ENCODE measurements at regions not wholly inside any gene's neighbourhood (a gene's known extent, or its start where the extent isn't known, plus 50 kb on each side); places are given as distances from the start of the nearest gene placed in this dataset.

- no peak overlapping the region for H3K4me3 ChIP-seq (ENCODE audit: low read length)
- no peak overlapping the region for H3K9ac ChIP-seq (ENCODE audit: low read length)
- no peak overlapping the region for H3K27ac ChIP-seq (ENCODE audit: low read depth, low read length)
- H3K27me3 ChIP-seq (ENCODE audit: control insufficient read depth, insufficient read depth, low read length): no peaks in the 10 kb centered on the region
- H3K4me1 ChIP-seq (ENCODE audit: control insufficient read depth, insufficient read depth, low read length): no peaks in the 10 kb centered on the region
- H3K36me3 ChIP-seq (ENCODE audit: control insufficient read depth, insufficient read depth, low read length): no peaks in the 10 kb centered on the region
Measured at GRCh38 chr21:14880922-14881321, 183.9 kb downstream of the NRIP1 start.

- Histone ChIP-seq H3K36me3 (ENCODE audit: control insufficient read depth, insufficient read depth, low read length) (no peaks in the 10 kb centered on the region), H3K9ac (ENCODE audit: low read length) (no peak overlapping the region), H3K4me1 (ENCODE audit: control insufficient read depth, insufficient read depth, low read length) (no peaks in the 10 kb centered on the region), H3K27ac (ENCODE audit: low read depth, low read length) (no peak overlapping the region), H3K4me3 (ENCODE audit: low read length) (no peak overlapping the region), H3K27me3 (ENCODE audit: control insufficient read depth, insufficient read depth, low read length) (no peaks in the 10 kb centered on the region)
Measured at GRCh38 chr21:14879458-14879857, 185.3 kb downstream of the NRIP1 start.

- Histone ChIP-seq H3K27ac (ENCODE audit: low read depth, low read length) (no peak overlapping the region), H3K27me3 (ENCODE audit: control insufficient read depth, insufficient read depth, low read length) (no peaks in the 10 kb centered on the region), H3K4me1 (ENCODE audit: control insufficient read depth, insufficient read depth, low read length) (no peaks in the 10 kb centered on the region), H3K36me3 (ENCODE audit: control insufficient read depth, insufficient read depth, low read length) (no peaks in the 10 kb centered on the region), H3K4me3 (ENCODE audit: low read length) (no peak overlapping the region), H3K9ac (ENCODE audit: low read length) (no peak overlapping the region)
Measured at GRCh38 chr21:14878971-14879370, 185.8 kb downstream of the NRIP1 start.

- Histone ChIP-seq H3K36me3 (ENCODE audit: control insufficient read depth, insufficient read depth, low read length) (no peaks in the 10 kb centered on the region), H3K27ac (ENCODE audit: low read depth, low read length) (no peak overlapping the region), H3K4me1 (ENCODE audit: control insufficient read depth, insufficient read depth, low read length) (no peaks in the 10 kb centered on the region), H3K9ac (ENCODE audit: low read length) (no peak overlapping the region), H3K27me3 (ENCODE audit: control insufficient read depth, insufficient read depth, low read length) (no peaks in the 10 kb centered on the region), H3K4me3 (ENCODE audit: low read length) (no peak overlapping the region)
Measured at GRCh38 chr21:14877581-14878228, 187.1 kb downstream of the NRIP1 start.

- H3K9ac ChIP-seq (ENCODE audit: low read length): no peak overlapping the region
- H3K27ac ChIP-seq (ENCODE audit: low read depth, low read length): no peak overlapping the region
- no peak overlapping the region for H3K4me3 ChIP-seq (ENCODE audit: low read length)
Measured at GRCh38 chr21:14876524-14876840, 188.3 kb downstream of the NRIP1 start.

GRCh38 chr21:14875704-14876523 lies 188.9 kb downstream of the NRIP1 start:
- Histone ChIP-seq H3K9ac (ENCODE audit: low read length) (no peak overlapping the region), H3K27ac (ENCODE audit: low read depth, low read length) (no peak overlapping the region), H3K4me3 (ENCODE audit: low read length) (no peak overlapping the region), H3K36me3 (ENCODE audit: control insufficient read depth, insufficient read depth, low read length) (no peaks in the 10 kb centered on the region), H3K27me3 (ENCODE audit: control insufficient read depth, insufficient read depth, low read length) (no peaks in the 10 kb centered on the region), H3K4me1 (ENCODE audit: control insufficient read depth, insufficient read depth, low read length) (no peaks in the 10 kb centered on the region)

More at GRCh38 chr21:14876524-14876840, 188.3 kb downstream of the NRIP1 start:
- H3K36me3 ChIP-seq (ENCODE audit: control insufficient read depth, insufficient read depth, low read length): no peaks in the 10 kb centered on the region
- no peaks in the 10 kb centered on the region for H3K27me3 ChIP-seq (ENCODE audit: control insufficient read depth, insufficient read depth, low read length)
- H3K4me1 ChIP-seq (ENCODE audit: control insufficient read depth, insufficient read depth, low read length): no peaks in the 10 kb centered on the region

GRCh38 chr21:14875186-14875585 lies 189.6 kb downstream of the NRIP1 start:
- no peak overlapping the region for H3K4me3 ChIP-seq (ENCODE audit: low read length)
- no peak overlapping the region for H3K27ac ChIP-seq (ENCODE audit: low read depth, low read length)
- no peaks in the 10 kb centered on the region for H3K36me3 ChIP-seq (ENCODE audit: control insufficient read depth, insufficient read depth, low read length)
- no peaks in the 10 kb centered on the region for H3K4me1 ChIP-seq (ENCODE audit: control insufficient read depth, insufficient read depth, low read length)
- H3K9ac ChIP-seq (ENCODE audit: low read length): no peak overlapping the region
- H3K27me3 ChIP-seq (ENCODE audit: control insufficient read depth, insufficient read depth, low read length): no peaks in the 10 kb centered on the region

GRCh38 chr21:14874379-14874778 lies 190.4 kb downstream of the NRIP1 start:
- Histone ChIP-seq H3K27me3 (ENCODE audit: control insufficient read depth, insufficient read depth, low read length) (no peaks in the 10 kb centered on the region), H3K36me3 (ENCODE audit: control insufficient read depth, insufficient read depth, low read length) (no peaks in the 10 kb centered on the region), H3K4me1 (ENCODE audit: control insufficient read depth, insufficient read depth, low read length) (no peaks in the 10 kb centered on the region), H3K9ac (ENCODE audit: low read length) (no peak overlapping the region), H3K4me3 (ENCODE audit: low read length) (no peak overlapping the region), H3K27ac (ENCODE audit: low read depth, low read length) (no peak overlapping the region)

GRCh38 chr21:14871861-14872260 lies 192.9 kb downstream of the NRIP1 start:
- Histone ChIP-seq H3K4me1 (ENCODE audit: control insufficient read depth, insufficient read depth, low read length) (no peaks in the 10 kb centered on the region), H3K27me3 (ENCODE audit: control insufficient read depth, insufficient read depth, low read length) (no peaks in the 10 kb centered on the region), H3K9ac (ENCODE audit: low read length) (no peak overlapping the region), H3K4me3 (ENCODE audit: low read length) (no peak overlapping the region), H3K36me3 (ENCODE audit: control insufficient read depth, insufficient read depth, low read length) (no peaks in the 10 kb centered on the region), H3K27ac (ENCODE audit: low read depth, low read length) (no peak overlapping the region)

GRCh38 chr21:14870853-14871149 lies 194.0 kb downstream of the NRIP1 start:
- no peaks in the 10 kb centered on the region for H3K4me1 ChIP-seq (ENCODE audit: control insufficient read depth, insufficient read depth, low read length)
- H3K27ac ChIP-seq (ENCODE audit: low read depth, low read length): no peak overlapping the region
- H3K9ac ChIP-seq (ENCODE audit: low read length): no peak overlapping the region
- no peaks in the 10 kb centered on the region for H3K36me3 ChIP-seq (ENCODE audit: control insufficient read depth, insufficient read depth, low read length)
- no peaks in the 10 kb centered on the region for H3K27me3 ChIP-seq (ENCODE audit: control insufficient read depth, insufficient read depth, low read length)
- H3K4me3 ChIP-seq (ENCODE audit: low read length): no peak overlapping the region

- Histone ChIP-seq H3K36me3 (ENCODE audit: control insufficient read depth, insufficient read depth, low read length) (no peaks in the 10 kb centered on the region), H3K9ac (ENCODE audit: low read length) (no peak overlapping the region), H3K27ac (ENCODE audit: low read depth, low read length) (no peak overlapping the region), H3K27me3 (ENCODE audit: control insufficient read depth, insufficient read depth, low read length) (no peaks in the 10 kb centered on the region), H3K4me1 (ENCODE audit: control insufficient read depth, insufficient read depth, low read length) (no peaks in the 10 kb centered on the region), H3K4me3 (ENCODE audit: low read length) (no peak overlapping the region)
Measured at GRCh38 chr21:14869984-14870852, 194.6 kb downstream of the NRIP1 start.

- H3K27ac ChIP-seq (ENCODE audit: low read depth, low read length): no peak overlapping the region
- H3K27me3 ChIP-seq (ENCODE audit: control insufficient read depth, insufficient read depth, low read length): no peaks in the 10 kb centered on the region
- H3K4me3 ChIP-seq (ENCODE audit: low read length): no peak overlapping the region
- H3K4me1 ChIP-seq (ENCODE audit: control insufficient read depth, insufficient read depth, low read length): no peaks in the 10 kb centered on the region
- H3K36me3 ChIP-seq (ENCODE audit: control insufficient read depth, insufficient read depth, low read length): no peaks in the 10 kb centered on the region
- H3K9ac ChIP-seq (ENCODE audit: low read length): no peak overlapping the region
Measured at GRCh38 chr21:14866859-14867765, 197.7 kb downstream of the NRIP1 start.
